GM18505 (cell line): ENCODE measurements at regions not wholly inside any gene's neighbourhood (a gene's known extent, or its start where the extent isn't known, plus 50 kb on each side); places are given as distances from the start of the nearest gene placed in this dataset.
"Not testable (repeated sequence)": the region's sequence is repeated elsewhere in the genome, so short reads cannot be mapped to it uniquely, and the experiment has no call there.

Experiments used
- ATAC-seq: cut with Tn5 transposase; IDR thresholded peaks from one replicate; pipeline ENCODE4 v1.9.1; 2021; ENCODE audit not compliant: unreplicated experiment
- POLR2A ChIP-seq: IDR thresholded peaks from 4 replicates; pipeline ENCODE4 v1.6.1; 2011; ENCODE audit warnings: borderline replicate concordance; ENCODE audit not compliant: insufficient read depth, insufficient read length; ENCODE audit errors: extremely low read depth

DNA sequence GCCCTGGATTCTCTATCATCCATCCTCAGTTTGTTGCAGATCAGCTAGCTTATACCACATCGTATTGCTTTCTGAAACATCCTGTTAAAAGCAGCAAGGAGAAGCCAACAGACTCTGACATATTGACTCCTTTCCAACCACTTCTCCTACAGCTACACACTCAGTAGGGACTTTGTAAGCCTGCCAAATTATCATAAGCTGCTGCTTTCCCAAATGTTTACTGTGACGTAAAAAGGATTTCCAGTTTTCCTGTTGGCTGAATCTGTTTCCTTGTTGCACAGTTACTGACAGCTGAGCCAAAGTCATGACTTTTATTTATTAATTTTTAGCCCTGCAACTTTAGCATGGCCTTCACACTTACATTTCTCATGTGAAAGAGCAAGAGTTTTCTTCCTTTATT, 294.3 kb downstream of the KCNJ3 start:
- ATAC-seq: no peak
- no peak for TF ChIP-seq POLR2A

DNA sequence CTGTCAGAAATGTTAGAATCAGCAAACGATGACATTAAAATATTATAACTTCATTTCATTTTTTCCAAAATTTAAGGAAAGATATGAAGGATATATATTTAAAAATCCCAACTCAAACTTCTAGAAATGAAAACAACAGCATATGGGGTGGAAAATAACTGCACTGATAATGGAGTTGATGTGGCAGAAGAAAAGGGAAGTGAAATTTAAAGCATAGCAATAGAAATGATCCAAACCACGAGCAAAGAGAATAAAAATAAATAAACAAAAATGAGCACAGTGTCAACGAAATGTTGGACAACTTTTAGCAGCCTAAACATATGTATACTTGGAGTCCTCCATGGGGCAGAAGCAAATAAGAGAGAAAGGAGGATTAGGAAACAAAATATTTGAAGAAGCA, 280.2 kb downstream of the KCNJ3 start:
- no peak for TF ChIP-seq POLR2A
- ATAC-seq: no peak

DNA sequence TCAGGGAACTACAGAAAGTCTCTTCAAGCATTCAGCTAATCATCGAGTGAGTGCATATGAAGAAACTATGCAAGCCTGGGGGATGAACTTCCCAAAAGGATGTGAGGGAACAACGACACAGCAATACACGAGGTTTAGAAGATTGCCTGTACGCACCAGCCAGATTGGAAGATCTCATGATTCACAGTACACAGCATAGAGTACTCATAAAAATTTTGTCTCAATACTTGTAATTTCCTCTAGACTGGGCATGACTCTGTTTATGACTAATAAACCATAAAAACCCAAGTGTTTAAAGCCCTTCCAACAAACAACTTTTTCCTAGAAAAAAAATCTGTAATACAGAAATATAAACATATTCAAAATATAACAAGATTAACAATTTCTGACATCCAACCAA, 279.7 kb downstream of the KCNJ3 start:
- ATAC-seq: no peak
- TF ChIP-seq POLR2A: no peak

DNA sequence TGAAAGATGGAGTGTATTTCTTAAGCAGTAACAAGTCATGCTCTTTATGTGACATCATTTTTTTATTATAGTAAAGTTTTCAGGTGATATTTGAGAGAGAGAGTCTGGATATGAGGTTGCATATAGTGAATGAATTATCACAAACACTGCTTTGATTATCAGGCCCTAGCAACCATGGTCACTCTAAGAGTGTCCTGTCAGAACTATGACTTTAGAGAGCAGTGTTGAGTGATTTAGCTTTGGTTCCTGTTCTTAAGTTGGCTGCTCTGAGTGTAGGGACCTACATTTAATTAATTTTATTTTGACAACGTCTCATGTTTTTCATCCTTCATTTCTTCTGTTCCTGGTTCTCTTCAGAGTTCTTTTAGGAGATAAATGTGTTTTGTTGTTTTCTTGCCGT, 275.5 kb downstream of the KCNJ3 start:
- TF ChIP-seq POLR2A: no peak

DNA sequence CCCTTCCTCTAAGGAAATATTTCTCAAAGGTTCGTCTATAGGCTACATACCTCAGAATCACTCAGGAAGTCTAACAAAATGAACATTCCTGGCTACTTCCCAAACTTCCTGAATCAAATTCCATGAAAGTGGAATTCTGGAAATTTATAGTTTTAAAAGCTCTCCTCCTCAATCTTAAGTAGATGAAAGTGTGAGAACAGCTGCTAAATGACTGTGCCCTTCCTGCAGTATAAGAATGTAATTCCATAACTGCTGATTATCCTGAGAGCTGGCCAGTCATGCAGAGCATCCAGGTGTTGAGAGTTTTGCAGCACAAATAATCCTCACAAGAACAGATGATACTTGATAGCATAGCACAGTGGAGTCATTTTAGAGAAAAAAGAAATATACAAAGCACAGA, 265.0 kb downstream of the KCNJ3 start:
- TF ChIP-seq POLR2A: no peak
- ATAC-seq: no peak

More for the DNA sequence above, 275.5 kb downstream of the KCNJ3 start:
- ATAC-seq: no peak

DNA sequence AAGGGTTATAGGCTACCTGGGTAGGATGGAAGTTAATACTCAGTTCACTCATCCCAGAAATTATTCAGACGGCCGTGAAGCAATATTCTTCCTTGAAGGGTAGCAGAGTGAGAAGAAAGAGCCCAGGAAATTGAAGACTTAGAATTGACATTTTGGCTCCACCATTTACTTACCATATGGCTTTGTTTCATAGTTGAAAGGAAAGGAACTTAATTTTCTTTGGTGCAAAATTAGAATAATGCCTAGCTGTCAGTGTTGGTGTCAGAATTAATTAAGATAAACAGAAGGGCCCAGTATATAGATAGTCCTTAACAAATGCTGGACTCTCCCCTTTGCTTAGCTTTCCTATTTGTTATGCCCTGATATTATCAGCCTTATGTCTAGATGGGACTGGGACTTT, 263.2 kb downstream of the KCNJ3 start:
- no peak for ATAC-seq
- no peak for TF ChIP-seq POLR2A

DNA sequence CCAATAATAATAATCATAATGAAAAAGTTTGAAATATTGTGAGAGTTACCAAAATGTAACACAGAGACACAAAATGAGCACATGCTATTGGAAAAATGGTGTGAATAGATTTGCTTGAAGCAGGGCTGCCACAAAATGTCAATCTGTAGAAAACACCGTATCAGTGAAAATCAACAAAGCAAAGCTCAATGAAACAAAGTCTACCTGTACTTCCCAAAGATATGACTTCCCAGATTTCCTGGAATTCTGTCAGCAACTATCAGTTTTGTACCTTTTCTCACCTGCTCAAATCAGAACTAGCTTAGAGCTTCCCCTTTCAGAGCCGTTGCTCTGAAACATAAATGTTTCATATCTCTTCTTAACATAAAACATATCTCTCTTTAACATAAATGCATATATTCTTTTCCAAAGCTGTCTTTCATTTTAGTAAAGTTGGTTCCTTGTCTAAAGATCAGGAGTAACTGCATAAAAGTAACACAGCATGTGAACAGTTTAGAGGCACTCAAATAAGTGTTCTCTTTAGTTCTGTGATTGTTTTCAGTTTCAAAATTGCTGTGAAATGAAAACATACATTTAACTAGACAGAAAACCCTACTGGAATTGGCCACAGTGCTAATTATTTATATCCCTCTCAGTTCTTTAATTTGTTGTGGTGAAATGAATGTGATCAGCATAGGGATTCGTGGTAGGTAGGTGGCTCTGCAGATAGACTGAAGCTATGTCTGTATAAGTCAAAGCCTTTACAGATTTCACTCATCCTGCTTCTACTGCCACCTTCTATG, 262.5 kb downstream of the KCNJ3 start:
- peak; percentile 58 for ATAC-seq
- TF ChIP-seq POLR2A: no peak

DNA sequence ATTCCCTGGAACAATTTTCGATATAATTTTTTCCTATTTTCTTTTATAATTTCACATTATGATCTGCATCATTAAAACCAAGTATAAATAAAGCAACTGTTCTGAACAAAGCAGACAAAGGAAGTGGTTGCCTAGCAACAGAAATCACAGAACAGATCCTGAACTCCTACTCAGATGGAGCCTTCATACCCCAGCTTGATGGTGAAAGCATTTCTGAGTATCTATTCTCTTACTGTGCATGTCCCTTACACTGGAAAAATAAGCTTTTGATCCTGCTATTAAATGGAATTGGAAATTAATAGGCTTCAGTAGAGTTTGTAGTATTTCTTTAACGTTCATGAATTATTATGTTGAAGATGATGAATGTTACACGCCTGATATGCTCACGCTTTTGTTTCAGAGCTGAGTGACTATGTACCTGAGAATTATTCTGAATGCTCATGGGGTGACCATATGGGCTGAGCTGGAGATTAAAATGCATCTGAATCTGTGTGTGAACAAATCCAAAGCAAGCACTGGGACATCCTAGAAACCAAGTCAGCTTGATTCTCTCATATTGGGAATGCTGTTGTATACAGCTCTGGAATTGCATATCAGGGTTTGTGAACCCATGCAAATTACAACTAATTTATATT, 254.0 kb downstream of the KCNJ3 start:
- no peak for ATAC-seq
- TF ChIP-seq POLR2A: no peak

DNA sequence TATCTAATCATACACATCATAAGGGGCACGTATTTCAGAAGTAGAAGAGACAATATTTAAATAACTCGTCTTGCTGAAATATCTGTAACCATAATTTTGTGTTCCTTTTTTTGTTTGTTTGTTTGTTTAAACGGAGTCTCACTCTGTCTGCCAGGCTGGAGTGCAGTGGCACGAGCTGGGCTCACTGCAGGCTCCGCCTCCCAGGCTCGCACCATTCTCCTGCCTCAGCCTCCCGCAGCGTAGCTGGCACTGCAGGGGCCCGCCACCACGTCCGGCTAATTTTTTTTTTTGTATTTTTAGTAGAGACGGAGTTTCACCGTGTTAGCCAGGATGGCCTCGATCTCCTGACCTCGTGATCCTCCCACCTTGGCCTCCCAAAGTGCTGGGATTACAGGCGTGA, 248.9 kb downstream of the KCNJ3 start:
- ATAC-seq: not testable (repeated sequence)

DNA sequence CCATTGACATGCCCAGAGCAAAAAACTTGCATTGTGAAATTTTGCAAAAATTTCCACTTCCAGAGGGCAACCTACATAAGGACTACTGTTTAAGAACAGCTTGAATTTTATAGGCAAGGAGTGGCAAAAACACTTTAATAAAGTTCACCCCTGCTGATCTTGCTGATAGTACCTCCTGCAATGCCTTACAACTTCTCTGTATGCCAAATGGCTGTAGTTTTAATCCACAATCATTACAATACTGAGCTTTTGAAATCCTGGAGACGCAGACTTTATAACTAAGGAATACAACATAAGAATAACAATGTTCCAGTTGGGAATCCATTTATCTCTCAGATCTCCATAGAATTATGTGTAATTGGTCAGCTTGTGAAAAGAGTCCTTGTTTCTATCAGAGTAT, 247.5 kb downstream of the KCNJ3 start:
- TF ChIP-seq POLR2A: no peak

DNA sequence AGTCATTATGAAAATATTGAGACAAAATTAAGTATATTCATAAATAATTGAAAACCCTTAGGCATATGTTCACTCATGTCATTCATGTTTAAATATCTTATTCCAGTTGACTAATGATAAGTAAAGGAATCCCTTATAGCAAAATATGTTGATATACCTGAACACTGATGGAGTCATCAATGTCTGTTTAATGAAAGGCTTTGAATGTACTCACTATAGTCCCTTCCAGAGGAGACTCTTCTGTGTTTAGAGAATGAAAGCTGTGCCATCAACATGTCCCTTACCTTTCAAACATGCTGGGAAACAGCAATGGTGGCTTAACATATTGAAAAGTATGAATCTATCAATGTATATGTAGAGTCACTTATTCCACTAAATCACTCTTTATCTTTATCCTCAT, 242.9 kb downstream of the KCNJ3 start:
- no peak for TF ChIP-seq POLR2A
- ATAC-seq: no peak

More for the DNA sequence above, 247.5 kb downstream of the KCNJ3 start:
- no peak for ATAC-seq

DNA sequence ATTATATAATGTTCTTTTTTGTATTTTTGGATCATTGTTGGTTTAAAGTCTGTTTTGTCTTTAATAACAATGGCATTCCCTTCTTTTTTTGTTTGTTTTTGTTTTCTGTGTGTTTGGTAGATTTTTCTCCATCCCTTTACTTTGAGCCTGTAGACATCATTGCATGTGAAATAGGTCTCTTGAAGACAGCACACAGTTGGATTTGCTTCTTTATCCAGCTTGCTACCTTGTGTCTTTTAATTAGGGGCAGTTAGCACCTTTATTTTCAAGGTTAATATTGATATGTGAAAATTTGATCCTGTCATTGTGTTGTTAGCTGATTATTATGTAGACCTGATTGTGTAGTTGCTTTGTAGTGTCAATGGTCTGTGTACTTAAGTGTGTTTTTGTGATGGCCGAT, 235.7 kb downstream of the KCNJ3 start:
- no peak for TF ChIP-seq POLR2A
- no peak for ATAC-seq

DNA sequence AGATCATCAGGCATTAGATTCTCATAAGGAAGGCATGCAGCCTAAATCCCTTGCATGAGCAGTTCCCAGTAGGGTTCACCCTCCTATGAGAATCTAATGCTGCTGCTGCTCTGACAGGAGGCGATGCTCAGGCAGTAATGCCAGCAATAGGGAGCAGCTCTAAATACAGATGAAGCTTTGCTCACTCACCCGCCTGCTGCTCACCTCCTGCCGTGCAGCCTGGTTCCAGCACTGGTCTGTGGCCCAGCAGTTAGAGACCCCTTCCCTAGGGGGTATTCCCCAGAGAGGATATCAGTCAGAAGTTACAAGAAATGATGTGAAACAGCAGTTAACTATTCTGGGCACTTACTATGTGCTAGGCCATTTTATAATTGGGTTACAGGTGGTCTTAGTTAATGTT, 226.0 kb downstream of the KCNJ3 start:
- no peak for ATAC-seq
- TF ChIP-seq POLR2A: no peak

DNA sequence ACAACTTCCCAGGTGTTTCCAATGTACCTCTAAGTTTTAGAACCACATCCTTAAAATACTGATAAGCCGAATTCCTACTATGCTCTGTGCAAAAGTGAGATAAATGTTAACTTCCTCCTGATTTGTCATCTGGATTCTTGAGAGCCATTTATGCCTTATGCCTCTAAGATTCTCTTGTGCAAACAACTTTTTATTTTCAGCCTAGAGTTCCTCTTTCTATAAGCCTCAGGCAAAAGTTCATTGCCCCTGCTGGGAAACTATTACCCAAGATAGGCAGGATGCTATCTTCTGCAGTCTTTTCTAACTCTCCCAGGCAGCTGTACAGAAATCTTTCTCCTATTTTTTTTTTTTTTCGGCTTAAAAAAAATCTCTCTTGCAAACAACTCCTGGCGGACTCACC, 216.1 kb downstream of the KCNJ3 start:
- no peak for TF ChIP-seq POLR2A
- no peak for ATAC-seq
